ENCODE measurements at regions not wholly inside any gene's neighbourhood (a gene's known extent, or its start where the extent isn't known, plus 50 kb on each side); places are given as distances from the start of the nearest gene placed in this dataset.

DNA sequence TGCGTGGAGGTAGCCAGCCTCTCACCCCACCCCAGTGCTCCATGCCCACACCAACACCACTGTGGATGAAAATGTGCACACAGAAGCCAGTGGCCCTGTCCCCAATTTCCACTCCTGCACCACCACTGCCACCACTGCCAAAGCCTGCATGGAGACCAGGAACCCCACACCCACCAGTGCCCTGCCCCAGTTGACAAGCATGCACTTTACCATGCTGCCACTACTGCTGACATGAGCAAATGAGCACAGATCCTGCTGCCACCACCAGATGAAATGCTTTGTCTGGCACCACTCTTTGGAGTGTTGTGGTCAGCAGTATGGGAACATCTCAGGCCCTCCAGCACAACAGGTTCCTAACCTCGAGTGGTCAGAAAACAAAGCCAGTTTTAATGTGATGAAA lies 104.1 kb downstream of the ATXN7L3B start:
- H3K4me3 ChIP-seq (replicated peaks in 1 of 2; ENCODE audit: low read depth in 2 of 2, low read length in 2 of 2): no peak overlapping the region
- TF ChIP-seq, protein P1, sequence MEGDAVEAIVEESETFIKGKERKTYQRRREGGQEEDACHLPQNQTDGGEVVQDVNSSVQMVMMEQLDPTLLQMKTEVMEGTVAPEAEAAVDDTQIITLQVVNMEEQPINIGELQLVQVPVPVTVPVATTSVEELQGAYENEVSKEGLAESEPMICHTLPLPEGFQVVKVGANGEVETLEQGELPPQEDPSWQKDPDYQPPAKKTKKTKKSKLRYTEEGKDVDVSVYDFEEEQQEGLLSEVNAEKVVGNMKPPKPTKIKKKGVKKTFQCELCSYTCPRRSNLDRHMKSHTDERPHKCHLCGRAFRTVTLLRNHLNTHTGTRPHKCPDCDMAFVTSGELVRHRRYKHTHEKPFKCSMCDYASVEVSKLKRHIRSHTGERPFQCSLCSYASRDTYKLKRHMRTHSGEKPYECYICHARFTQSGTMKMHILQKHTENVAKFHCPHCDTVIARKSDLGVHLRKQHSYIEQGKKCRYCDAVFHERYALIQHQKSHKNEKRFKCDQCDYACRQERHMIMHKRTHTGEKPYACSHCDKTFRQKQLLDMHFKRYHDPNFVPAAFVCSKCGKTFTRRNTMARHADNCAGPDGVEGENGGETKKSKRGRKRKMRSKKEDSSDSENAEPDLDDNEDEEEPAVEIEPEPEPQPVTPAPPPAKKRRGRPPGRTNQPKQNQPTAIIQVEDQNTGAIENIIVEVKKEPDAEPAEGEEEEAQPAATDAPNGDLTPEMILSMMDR (IDR thresholded peaks at IDR 0.05; ENCODE audit: low read depth, low read length): no peak
- no peak for DNase-seq (ENCODE audit: low read depth in 2 of 2)

DNA sequence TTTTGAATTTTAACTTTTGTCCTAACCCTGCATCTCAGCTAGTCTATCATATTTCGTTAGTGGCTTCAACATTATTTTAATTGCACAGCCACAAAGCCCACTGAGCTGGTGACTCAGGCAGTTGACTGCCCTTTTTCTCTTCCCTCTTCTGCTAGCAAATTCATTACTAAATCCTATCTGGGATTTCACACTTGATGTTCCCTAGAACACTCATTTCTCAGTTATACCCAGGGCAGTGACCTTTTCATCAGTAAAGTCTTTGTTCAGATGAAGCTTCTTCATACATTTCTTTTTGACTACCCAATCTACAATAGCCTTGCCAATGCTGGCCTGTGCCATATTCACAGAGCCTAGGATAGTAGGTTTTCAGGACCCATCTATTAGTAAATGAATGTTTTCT lies 107.0 kb downstream of the ATXN7L3B start:
- TF ChIP-seq, protein P1 (IDR thresholded peaks at IDR 0.05; ENCODE audit: low read depth, low read length): no peak
- no peak overlapping the region for H3K4me3 ChIP-seq (replicated peaks in 1 of 2; ENCODE audit: low read depth in 2 of 2, low read length in 2 of 2)
- DNase-seq (ENCODE audit: low read depth in 2 of 2): no peak

DNA sequence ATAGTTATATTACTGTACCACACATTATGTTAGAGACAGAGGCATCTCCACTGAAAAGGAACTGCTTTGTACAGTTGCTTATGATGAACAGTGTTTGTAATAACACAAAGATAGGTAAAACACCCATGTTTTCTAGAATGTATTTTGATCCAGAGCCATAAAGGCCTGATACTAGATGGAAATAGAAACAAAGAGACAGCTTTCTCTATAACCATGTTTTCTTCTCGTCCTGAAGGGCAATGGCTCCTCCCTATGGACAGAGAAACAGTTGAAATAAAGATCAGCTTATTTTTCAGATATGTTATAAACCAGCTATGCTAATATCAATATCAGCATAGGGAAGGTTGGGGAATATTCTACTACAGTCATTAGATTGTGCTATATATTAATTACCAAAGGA lies 109.2 kb downstream of the ATXN7L3B start:
- no peak overlapping the region for H3K4me3 ChIP-seq (replicated peaks in 1 of 2; ENCODE audit: low read depth in 2 of 2, low read length in 2 of 2)
- DNase-seq (ENCODE audit: low read depth in 2 of 2): peak; percentile 2
- TF ChIP-seq, protein P1 (IDR thresholded peaks at IDR 0.05; ENCODE audit: low read depth, low read length): no peak

DNA sequence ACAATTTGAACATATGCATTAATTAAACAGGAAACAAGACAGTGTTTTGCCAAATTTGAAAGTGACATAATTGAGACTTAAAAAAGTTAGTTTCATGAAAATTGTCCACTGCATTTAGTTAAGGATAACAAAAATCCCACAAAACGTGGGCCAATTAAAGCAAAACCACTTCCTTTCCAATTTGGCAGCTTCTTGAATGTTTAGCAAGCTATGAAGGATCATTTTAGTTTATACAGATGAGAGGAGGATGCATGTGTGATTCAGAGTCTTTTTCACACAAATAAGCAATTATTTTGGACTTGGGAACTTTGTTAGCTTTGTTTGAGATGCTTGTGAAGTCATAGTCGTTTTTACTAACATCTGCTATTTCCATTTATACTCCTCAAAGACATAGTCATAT lies 109.6 kb downstream of the ATXN7L3B start:
- no peak overlapping the region for H3K4me3 ChIP-seq (replicated peaks in 1 of 2; ENCODE audit: low read depth in 2 of 2, low read length in 2 of 2)
- no peak for DNase-seq (ENCODE audit: low read depth in 2 of 2)
- TF ChIP-seq, protein P1 (IDR thresholded peaks at IDR 0.05; ENCODE audit: low read depth, low read length): no peak

DNA sequence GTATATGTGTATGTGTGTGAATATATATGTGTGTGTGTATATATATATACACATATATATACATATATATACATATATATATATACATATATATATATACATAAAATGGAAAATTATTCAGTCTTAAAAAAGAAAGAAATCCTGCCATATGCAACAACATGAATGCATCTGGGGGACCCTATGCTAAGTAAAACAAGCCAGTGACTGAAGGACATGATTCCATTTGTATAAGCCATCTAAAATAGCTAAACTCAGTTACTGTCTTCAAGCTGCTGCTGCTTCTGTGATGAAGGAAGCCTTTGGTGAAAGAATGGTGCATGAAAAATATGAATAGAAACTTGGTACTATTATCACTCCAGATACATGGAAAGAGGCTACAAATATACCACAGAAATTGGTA lies 118.6 kb downstream of the ATXN7L3B start:
- no peak for DNase-seq (ENCODE audit: low read depth in 2 of 2)
- no peak overlapping the region for H3K4me3 ChIP-seq (replicated peaks in 1 of 2; ENCODE audit: low read depth in 2 of 2, low read length in 2 of 2)
- TF ChIP-seq, protein P1 (IDR thresholded peaks at IDR 0.05; ENCODE audit: low read depth, low read length): no peak

DNA sequence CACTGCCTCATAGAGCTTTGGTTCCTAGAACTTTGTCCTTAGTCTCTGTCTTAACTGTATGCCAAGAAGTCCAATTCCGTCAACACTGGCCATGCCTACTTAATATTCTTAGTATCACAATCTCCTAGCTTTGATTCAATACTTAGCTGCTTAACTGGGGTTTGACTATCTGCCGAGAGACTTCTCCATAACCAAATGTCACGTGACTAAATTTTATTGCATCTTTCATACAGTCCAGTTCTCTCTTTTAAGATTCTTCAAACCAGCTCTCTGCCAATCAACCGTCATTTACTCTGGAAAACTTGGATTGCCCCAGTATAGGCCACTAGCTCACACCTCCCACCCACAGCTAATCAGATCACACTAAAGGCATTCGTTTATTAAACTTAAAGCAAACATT lies 122.8 kb downstream of the ATXN7L3B start:
- no peak for DNase-seq (ENCODE audit: low read depth in 2 of 2)
- no peak overlapping the region for H3K4me3 ChIP-seq (replicated peaks in 1 of 2; ENCODE audit: low read depth in 2 of 2, low read length in 2 of 2)
- TF ChIP-seq, protein P1 (IDR thresholded peaks at IDR 0.05; ENCODE audit: low read depth, low read length): no peak

DNA sequence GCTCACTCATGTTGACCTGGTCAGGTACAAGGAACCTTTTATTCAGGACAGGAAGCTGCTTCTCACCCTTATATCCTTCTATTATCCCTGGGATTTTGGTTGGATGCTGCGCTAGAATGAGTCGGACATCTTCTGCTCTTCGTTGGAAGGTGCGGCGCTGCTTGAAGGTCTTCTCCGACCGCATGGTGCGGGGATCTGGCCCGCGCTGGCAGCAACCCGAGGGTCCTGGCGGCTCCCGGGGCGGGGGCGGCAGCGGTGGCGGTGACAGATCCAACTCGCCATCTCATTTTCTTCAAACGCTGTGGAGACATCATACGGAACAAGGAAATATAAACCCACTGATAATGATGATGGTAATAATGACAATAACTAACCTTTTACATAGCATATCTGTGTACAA lies 126.3 kb downstream of the ATXN7L3B start:
- no peak overlapping the region for H3K4me3 ChIP-seq (replicated peaks in 1 of 2; ENCODE audit: low read depth in 2 of 2, low read length in 2 of 2)
- TF ChIP-seq, protein P1 (IDR thresholded peaks at IDR 0.05; ENCODE audit: low read depth, low read length): no peak
- no peak for DNase-seq (ENCODE audit: low read depth in 2 of 2)
